ENCODE measurements at regions not wholly inside any gene's neighbourhood (a gene's known extent, or its start where the extent isn't known, plus 50 kb on each side); places are given as distances from the start of the nearest gene placed in this dataset.

DNA sequence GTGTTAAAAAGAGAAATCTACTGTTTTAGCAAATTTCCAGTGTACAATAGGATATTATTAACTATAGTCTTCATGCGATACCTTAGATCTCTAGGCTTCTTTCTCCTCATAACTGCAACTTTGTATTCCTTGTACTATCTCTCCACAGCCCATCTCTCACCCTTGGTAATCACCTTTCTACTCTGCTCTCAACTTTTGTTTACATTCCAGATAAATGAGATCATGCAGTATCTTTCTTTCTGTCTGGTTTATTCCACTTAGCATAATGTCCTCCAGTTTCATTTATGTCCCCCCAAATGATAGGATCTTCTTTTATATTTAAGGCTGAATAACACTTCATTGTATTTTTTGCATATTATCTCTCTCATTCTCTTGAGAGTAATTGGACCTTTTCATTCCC is 165.5 kb downstream of the HS3ST1 start:
- intact Hi-C loops (cut with DNase I), result no loop called here

DNA sequence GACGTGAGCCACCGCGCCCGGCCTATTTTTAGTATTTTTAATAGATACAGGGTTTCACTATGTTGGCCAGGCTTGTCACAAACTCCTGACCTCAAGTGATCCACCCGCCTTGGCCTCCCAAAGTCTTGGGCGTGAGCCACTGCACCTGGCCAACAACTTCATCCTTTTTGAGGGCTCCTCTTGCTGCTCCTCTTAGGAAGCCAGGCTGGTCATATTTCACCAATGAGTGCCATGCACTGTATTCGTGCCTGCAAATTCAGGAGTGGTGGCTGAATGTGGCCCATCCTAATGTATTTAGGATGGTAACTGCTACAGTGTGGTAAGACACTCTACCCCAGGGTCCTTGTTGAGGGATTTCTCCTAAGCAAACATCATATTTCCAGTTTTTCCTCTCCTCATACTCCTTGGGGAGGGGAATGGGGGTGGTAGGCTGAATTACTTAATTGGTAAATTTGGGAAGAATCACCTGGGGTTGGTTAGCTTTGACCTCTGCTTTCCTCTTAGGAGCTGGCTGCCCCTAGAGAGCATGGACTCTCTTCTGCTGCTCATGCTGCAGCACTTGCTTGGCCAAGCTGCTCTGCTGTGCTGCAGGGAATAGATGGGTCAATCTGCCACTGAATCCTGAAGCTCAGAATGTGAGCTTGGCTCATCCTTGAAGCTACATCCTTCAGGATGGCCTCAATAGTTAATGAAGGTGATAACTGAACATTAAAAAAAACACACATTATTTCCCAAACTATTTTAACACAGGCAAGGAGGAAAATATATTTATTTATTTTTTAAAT is 167.4 kb downstream of the HS3ST1 start:
- 84 to 98% methylated on average over 4 to 7 of the region's 7 CpGs for WGBS, 2 donors

More for the DNA sequence above, 165.5 kb downstream of the HS3ST1 start:
- no peaks in the 10 kb centered on the region for H3K9me3 ChIP-seq
- no peak for DNase-seq
- TF ChIP-seq, protein P1, sequence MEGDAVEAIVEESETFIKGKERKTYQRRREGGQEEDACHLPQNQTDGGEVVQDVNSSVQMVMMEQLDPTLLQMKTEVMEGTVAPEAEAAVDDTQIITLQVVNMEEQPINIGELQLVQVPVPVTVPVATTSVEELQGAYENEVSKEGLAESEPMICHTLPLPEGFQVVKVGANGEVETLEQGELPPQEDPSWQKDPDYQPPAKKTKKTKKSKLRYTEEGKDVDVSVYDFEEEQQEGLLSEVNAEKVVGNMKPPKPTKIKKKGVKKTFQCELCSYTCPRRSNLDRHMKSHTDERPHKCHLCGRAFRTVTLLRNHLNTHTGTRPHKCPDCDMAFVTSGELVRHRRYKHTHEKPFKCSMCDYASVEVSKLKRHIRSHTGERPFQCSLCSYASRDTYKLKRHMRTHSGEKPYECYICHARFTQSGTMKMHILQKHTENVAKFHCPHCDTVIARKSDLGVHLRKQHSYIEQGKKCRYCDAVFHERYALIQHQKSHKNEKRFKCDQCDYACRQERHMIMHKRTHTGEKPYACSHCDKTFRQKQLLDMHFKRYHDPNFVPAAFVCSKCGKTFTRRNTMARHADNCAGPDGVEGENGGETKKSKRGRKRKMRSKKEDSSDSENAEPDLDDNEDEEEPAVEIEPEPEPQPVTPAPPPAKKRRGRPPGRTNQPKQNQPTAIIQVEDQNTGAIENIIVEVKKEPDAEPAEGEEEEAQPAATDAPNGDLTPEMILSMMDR (IDR thresholded peaks at IDR 0.05), result no peak
- no peak for TF ChIP-seq POLR2A (IDR thresholded peaks at IDR 0.05)
- H3K36me3 ChIP-seq, result no peaks in the 10 kb centered on the region
- H3K27me3 ChIP-seq, result no peaks in the 10 kb centered on the region
- no peak overlapping the region for H3K27ac ChIP-seq
- no peak overlapping the region for H3K4me3 ChIP-seq
- no peaks in the 10 kb centered on the region for H3K4me1 ChIP-seq
- WGBS, 2 donors, result 88 to 93% methylated on average over 1 of the region's 1 CpG

DNA sequence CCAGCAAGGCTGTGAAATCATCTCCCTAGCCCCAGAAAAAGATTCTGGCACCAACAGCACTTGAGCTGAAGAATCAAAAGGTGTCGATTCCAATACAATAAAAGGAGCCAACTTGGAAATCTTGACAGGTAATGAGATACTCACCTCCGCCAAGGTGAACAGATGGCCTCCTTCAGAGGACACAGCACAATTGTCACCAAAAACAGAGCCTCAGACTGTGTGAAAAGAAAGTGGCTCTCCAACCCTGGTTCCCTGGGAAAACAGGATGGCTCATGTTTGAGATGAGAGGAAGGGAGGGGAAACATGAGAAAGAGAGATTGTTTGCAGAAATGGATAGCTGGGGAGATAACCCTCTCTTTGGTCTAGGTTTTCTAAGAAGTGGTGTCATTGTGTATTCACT is 168.9 kb downstream of the HS3ST1 start:
- Histone ChIP-seq H3K4me1 (no peaks in the 10 kb centered on the region), H3K4me3 (no peak overlapping the region), H3K27ac (no peak overlapping the region), H3K27me3 (no peaks in the 10 kb centered on the region), H3K9me3 (no peaks in the 10 kb centered on the region), H3K36me3 (no peaks in the 10 kb centered on the region)
- TF ChIP-seq, protein P1 (IDR thresholded peaks at IDR 0.05), result no peak
- no peak for TF ChIP-seq POLR2A (IDR thresholded peaks at IDR 0.05)
- intact Hi-C loops (cut with DNase I), result no loop called here
- WGBS, 2 donors, result 41 to 84% methylated on average over 2 of the region's 2 CpGs
- no peak for DNase-seq

More for the DNA sequence above, 167.4 kb downstream of the HS3ST1 start:
- Histone ChIP-seq H3K27me3 (no peaks in the 10 kb centered on the region), H3K36me3 (no peaks in the 10 kb centered on the region), H3K4me1 (no peaks in the 10 kb centered on the region), H3K4me3 (no peak overlapping the region), H3K9me3 (no peaks in the 10 kb centered on the region), H3K27ac (no peak overlapping the region)
- no peak for DNase-seq
- TF ChIP-seq, protein P1 (IDR thresholded peaks at IDR 0.05), result no peak
- TF ChIP-seq POLR2A (IDR thresholded peaks at IDR 0.05), result no peak
- intact Hi-C loops (cut with DNase I), result no loop called here

DNA sequence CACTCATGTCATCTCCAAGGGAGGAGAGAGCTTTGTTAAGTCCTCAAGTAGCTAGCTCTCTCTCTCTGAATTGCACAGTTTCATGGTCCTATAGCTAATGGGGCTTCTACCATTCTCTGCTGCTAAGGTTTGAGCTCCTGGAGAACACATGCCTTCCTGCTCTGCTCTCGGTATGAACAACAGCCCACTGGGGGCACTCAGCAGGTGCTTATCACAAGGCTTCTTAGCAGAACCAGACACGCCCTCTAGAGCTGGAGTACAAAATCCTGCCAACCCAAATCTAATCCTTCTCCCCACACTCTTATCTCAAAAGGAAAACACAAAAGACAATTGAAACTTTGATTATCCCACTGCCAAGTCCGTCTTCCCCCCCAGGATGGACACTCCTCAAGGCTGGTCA is 176.5 kb downstream of the HS3ST1 start:
- TF ChIP-seq, protein P1 (IDR thresholded peaks at IDR 0.05), result no peak
- no peak for TF ChIP-seq POLR2A (IDR thresholded peaks at IDR 0.05)
- intact Hi-C loops (cut with DNase I), result no loop called here
- no peak for DNase-seq
- no peak overlapping the region for H3K4me3 ChIP-seq
- no peak overlapping the region for H3K27ac ChIP-seq
- peaks cover 0 to 1% (median 0%) of the 10 kb centered on the region in 3 donors for H3K9me3 ChIP-seq
- WGBS, 2 donors, result 50 to 69% methylated on average over 1 to 3 of the region's 3 CpGs
- no peaks in the 10 kb centered on the region for H3K4me1 ChIP-seq
- no peaks in the 10 kb centered on the region for H3K27me3 ChIP-seq
- H3K36me3 ChIP-seq, result no peaks in the 10 kb centered on the region

DNA sequence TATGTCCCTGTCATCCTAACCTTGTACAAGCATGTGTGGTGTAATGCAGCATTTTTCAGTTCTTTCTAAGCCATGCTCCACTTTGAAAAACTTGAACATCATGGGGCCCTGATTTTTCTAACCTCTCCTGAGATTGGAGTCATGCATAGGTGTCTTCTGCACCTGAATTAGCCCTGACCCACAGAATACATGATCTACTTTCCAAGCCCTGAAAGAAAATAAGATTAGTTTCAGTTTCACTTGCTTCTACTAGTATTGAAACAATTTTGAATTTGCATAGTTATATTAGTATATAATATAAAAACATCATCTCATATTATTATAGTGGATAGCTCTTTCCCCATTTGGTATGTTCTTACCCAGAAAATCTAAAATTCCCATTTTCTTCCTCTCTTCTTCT is 178.2 kb downstream of the HS3ST1 start:
- Histone ChIP-seq H3K9me3 (peaks cover 0 to 7% (median 0%) of the 10 kb centered on the region in 3 donors), H3K4me3 (no peak overlapping the region), H3K36me3 (no peaks in the 10 kb centered on the region), H3K4me1 (no peaks in the 10 kb centered on the region), H3K27me3 (no peaks in the 10 kb centered on the region), H3K27ac (no peak overlapping the region)
- TF ChIP-seq, protein P1 (IDR thresholded peaks at IDR 0.05), result no peak
- no peak for TF ChIP-seq POLR2A (IDR thresholded peaks at IDR 0.05)
- DNase-seq, result no peak
- intact Hi-C loops (cut with DNase I), result no loop called here
